MCF 10A (cell line): ENCODE measurements at regions not wholly inside any gene's neighbourhood (a gene's known extent, or its start where the extent isn't known, plus 50 kb on each side); places are given as distances from the start of the nearest gene placed in this dataset.

Experiments used
- BruUV-seq: library from RNA; stranded (reverse); fragments of 400-500 nt; replicated peaks from 2 replicates; lab custom pipeline; 2021; lab: Mats Ljungman, UMichigan
- CTCF ChIA-PET: fragments of 300-600 bp; sonication (Branson Sonifier 250); formaldehyde crosslinking; extraction: SDS; loops from one replicate; lab custom pipeline; 2021; ENCODE audit warnings: antibody characterized with exemption, inconsistent platforms; lab: Yijun Ruan, JAX
- POLR2A ChIA-PET: fragments of 300-600, 350-650 bp; sonication (Branson Sonifier 250); formaldehyde crosslinking; extraction: SDS; loops from one replicate; lab custom pipeline; 2020; ENCODE audit warnings: antibody characterized with exemption, inconsistent platforms; lab: Yijun Ruan, JAX
- DNase-seq: peaks from one replicate; pipeline ENCODE4 v3.0.0-alpha.2; 2018; ENCODE audit not compliant: unreplicated experiment
- H3K27ac Mint-ChIP-seq: one replicate; pipeline ENCODE4 v1.8.0; 2022; ENCODE audit warnings: mild to moderate bottlenecking, low read depth, mixed read lengths; ENCODE audit not compliant: unreplicated experiment
- H3K27me3 Mint-ChIP-seq: one replicate; pipeline ENCODE4 v1.8.0; 2022; ENCODE audit warnings: mixed read lengths; ENCODE audit not compliant: insufficient read depth, unreplicated experiment
- H3K36me3 Mint-ChIP-seq: one replicate; pipeline ENCODE4 v1.8.0; 2022; ENCODE audit warnings: mild to moderate bottlenecking, moderate library complexity, mixed read lengths; ENCODE audit not compliant: insufficient read depth, unreplicated experiment
- H3K4me1 Mint-ChIP-seq: one replicate; pipeline ENCODE4 v1.8.0; 2022; ENCODE audit warnings: mixed read lengths; ENCODE audit not compliant: insufficient read depth, unreplicated experiment
- H3K4me3 Mint-ChIP-seq: one replicate; pipeline ENCODE4 v1.8.0; 2022; ENCODE audit warnings: mild to moderate bottlenecking, moderate library complexity, mixed read lengths; ENCODE audit not compliant: unreplicated experiment
- H3K9me3 Mint-ChIP-seq: one replicate; pipeline ENCODE4 v1.8.0; 2022; ENCODE audit warnings: mixed read lengths; ENCODE audit not compliant: unreplicated experiment
- CTCF ChIP-seq: fragments of 200-600 bp; IDR thresholded peaks from one replicate; pipeline ENCODE4 v1.8.0; 2022; ENCODE audit warnings: antibody characterized with exemption, mild to moderate bottlenecking; ENCODE audit not compliant: unreplicated experiment
- intact Hi-C: fragments of 100-400 bp; cut with micrococcal nuclease; formaldehyde crosslinking; loops from 2 replicates; pipeline ENCODE4 v1.14.1; 2022

GRCh38 chr9:32708480-32709150, 73.1 kb upstream of the TAF1L start:
- Mint-ChIP-seq H3K4me3 (no peak overlapping the region), H3K27ac (no peak overlapping the region), H3K27me3 (no peaks in the 10 kb centered on the region), H3K4me1 (peaks cover 28% of the 10 kb centered on the region), H3K36me3 (no peaks in the 10 kb centered on the region), H3K9me3 (no peaks in the 10 kb centered on the region)
- no TSS peak for BruUV-seq
- no peak for DNase-seq
- no peak for TF ChIP-seq CTCF
- ChIA-PET CTCF (interaction anchor here (0.6 to 1.9 kb wide), 6 partner anchors 13 to 178 kb away, joined by 3 to 7 read pairs (median 5); no protein-coding TSS in a partner anchor), POLR2A (no interaction called here)
- intact Hi-C loops = loop anchor here (10.0 kb wide), 1 partner anchor 256 kb away; no protein-coding TSS in a partner anchor

GRCh38 chr9:32709871-32710270, 73.5 kb upstream of the TMEM215 start:
- no TSS peak for BruUV-seq
- ChIA-PET CTCF (no interaction called here), POLR2A (no interaction called here)
- no peaks in the 10 kb centered on the region for H3K27me3 Mint-ChIP-seq
- TF ChIP-seq CTCF = no peak
- intact Hi-C loops = loop anchor here (10.0 kb wide), 1 partner anchor 255 kb away; no protein-coding TSS in a partner anchor
- no peaks in the 10 kb centered on the region for H3K9me3 Mint-ChIP-seq
- H3K36me3 Mint-ChIP-seq = no peaks in the 10 kb centered on the region
- peaks cover 18% of the 10 kb centered on the region for H3K4me1 Mint-ChIP-seq
- no peak overlapping the region for H3K4me3 Mint-ChIP-seq
- DNase-seq = no peak
- no peak overlapping the region for H3K27ac Mint-ChIP-seq

GRCh38 chr9:32716425-32716824, 66.9 kb upstream of the TMEM215 start:
- H3K36me3 Mint-ChIP-seq = no peaks in the 10 kb centered on the region
- intact Hi-C loops = no loop called here
- H3K4me3 Mint-ChIP-seq = no peak overlapping the region
- no peak overlapping the region for H3K27ac Mint-ChIP-seq
- H3K9me3 Mint-ChIP-seq = no peaks in the 10 kb centered on the region
- no peak for DNase-seq
- H3K4me1 Mint-ChIP-seq = no peaks in the 10 kb centered on the region
- TF ChIP-seq CTCF = no peak
- ChIA-PET CTCF (no interaction called here), POLR2A (interaction anchor here (1.1 kb wide), 1 partner anchor 11 kb away, joined by 3 read pairs; no protein-coding TSS in a partner anchor)
- peaks cover 12% of the 10 kb centered on the region for H3K27me3 Mint-ChIP-seq
- BruUV-seq = no TSS peak

- Mint-ChIP-seq H3K27ac (no peak overlapping the region), H3K36me3 (no peaks in the 10 kb centered on the region), H3K27me3 (peaks cover 18% of the 10 kb centered on the region), H3K4me3 (no peak overlapping the region), H3K4me1 (no peaks in the 10 kb centered on the region), H3K9me3 (no peaks in the 10 kb centered on the region)
- BruUV-seq = no TSS peak
- intact Hi-C loops = no loop called here
- CTCF ChIA-PET = no interaction called here
- DNase-seq = no peak
- TF ChIP-seq CTCF = no peak
- POLR2A ChIA-PET = interaction anchor here (1.1 kb wide), 1 partner anchor 12 kb away, joined by 3 read pairs; no protein-coding TSS in a partner anchor
Measured at GRCh38 chr9:32716955-32717543, 66.3 kb upstream of the TMEM215 start.
